Left renal pelvis (tissue), 4 donors: ENCODE measurements at regions not wholly inside any gene's neighbourhood (a gene's known extent, or its start where the extent isn't known, plus 50 kb on each side); places are given as distances from the start of the nearest gene placed in this dataset.
"Not testable (repeated sequence)": the region's sequence is repeated elsewhere in the genome, so short reads cannot be mapped to it uniquely, and the experiment has no call there.

ENCODE experiments used
- DNase-seq, 4 donors: peaks; one replicate each; pipeline ENCODE4 v3.0.0-alpha.2; 2013; ENCODE audit warnings: low read depth in 4 of 4, low spot score in 3 of 4

DNA sequence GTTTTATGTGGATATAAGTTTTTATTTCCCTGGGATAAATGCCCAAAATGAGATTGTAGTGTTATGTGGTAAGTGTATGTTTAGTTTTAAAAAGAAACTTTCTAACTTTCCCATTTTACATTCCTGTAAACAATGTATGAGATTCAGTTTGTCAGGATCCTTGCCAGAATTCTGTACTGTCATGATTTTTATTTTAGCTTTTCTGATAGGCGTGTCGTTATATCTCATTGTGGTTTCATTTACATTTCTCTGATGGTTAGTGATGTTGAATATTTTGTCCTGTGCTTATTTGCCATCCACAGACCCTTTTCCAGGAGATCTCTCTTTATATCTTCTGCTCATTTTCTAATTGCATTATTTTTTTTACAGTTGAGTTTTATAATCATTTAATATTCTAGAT lies 245.6 kb upstream of the CDH2 start:
- no peak for DNase-seq

DNA sequence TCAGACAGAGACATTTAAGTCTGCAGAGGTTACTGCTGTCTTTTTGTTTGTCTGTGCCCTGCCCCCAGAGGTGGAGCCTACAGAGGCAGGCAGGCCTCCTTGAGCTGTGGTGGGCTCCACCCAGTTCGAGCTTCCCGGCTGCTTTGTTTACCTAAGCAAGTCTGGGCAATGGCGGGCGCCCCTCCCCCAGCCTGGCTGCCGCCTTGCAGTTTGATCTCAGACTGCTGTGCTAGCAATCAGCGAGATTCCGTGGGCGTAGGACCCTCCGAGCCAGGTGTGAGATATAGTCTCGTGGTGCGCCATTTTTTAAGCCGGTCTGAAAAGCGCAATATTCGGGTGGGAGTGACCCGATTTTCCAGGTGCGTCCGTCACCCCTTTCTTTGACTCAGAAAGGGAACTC lies 245.0 kb upstream of the CDH2 start:
- DNase-seq = not testable (repeated sequence)

GRCh38 chr18:28412521-28412920 lies 235.6 kb upstream of the CDH2 start:
- DNase-seq = no peak

DNA sequence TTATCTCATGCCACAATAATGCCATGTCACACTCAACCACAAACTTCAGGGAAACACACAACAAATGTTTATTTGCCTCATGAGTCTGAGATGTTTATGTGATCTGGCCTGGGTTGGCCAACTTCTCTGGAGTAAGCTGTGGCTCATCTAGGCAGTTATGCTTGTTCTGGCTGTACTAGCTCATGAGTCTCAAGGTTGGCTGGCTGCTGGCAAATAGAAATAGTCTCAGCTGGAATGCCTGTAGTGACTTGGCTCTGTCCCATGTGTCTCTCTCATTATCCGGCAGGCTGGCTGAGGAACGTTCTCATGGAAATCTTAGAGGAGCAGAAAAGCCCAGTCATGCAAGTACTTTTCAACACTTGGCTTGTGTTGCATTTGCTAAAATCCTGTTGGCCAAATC lies 234.9 kb upstream of the CDH2 start:
- DNase-seq = no peak

GRCh38 chr18:28409811-28410210 lies 232.9 kb upstream of the CDH2 start:
- no peak for DNase-seq

DNA sequence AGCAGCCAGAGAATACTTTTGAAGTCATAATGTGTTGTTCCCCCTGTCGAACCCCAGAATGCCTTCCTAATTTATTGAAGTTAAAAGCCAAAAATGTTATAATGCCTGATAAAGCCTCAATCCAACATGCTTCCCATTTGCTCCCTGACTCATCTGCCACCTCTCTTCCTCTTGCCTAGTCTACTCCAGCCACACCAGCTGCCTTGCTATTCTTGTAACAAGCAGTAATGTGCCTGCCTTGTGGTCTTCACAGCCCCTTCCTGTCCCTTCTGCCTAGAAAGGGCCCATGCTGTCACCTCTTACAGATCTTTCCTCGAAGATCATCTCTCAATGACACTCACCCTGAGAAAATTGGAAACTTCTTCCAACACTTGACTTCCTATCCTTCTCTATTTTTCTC lies 231.6 kb upstream of the CDH2 start:
- DNase-seq = no peak

DNA sequence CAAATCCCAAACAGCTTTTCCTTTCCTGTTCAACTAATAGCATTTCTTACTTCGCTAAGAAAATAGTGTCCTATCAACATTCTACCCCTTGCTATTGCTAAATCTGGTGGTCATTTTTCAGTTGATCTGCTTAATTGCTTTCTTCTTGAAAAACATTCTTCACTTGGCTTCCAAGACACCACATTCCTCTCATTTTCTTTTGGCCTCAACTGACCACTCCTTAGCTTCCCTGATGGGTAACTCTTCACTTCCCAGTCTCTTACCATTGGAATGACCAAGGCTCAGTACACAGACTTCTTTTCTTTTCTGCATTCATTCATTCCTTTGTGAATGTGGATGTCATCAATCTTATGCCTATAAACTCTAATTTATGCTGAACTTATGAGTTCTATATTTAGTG lies 230.8 kb upstream of the CDH2 start:
- no peak for DNase-seq

DNA sequence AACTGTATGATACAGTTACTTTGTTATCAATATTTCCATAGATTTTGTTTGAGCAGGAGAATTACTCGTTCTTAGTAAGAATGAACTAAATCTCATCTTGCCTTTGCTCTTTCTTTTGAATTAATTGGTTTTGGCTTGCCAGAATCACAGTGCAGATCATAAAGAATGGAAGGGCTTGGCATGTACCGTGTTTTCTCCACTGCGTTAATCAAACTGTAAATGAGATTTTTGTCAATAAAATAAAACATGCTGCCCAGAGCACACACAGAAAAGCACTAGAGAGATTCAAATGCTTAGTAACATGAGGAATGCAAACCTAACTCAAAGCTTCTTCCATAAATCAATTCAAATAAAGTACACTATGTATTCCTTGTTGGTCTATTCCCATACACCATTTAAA lies 229.6 kb upstream of the CDH2 start:
- no peak for DNase-seq

- DNase-seq = no peak
Observed at GRCh38 chr18:28404694-28405093, 227.8 kb upstream of the CDH2 start.

GRCh38 chr18:28399781-28400362 lies 222.9 kb upstream of the CDH2 start:
- no peak for DNase-seq

DNA sequence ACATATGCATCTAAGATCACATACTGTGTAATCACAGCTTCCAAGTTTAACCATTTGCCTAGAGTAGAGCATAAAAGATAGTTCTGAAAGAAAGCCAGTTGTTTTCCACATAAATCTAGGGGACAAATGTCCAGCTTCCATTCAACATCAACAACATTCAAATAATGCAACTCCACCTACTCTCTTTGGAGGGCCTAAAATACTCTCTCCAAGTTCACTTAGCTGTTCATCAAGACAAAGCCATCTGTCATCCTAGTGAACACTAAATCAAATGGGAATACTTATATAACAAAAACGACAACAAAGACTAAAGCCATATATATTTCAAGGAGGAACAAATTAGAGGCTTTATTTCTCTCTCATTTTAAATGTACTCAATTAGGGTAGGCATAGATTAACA lies 221.5 kb upstream of the CDH2 start:
- DNase-seq = no peak

DNA sequence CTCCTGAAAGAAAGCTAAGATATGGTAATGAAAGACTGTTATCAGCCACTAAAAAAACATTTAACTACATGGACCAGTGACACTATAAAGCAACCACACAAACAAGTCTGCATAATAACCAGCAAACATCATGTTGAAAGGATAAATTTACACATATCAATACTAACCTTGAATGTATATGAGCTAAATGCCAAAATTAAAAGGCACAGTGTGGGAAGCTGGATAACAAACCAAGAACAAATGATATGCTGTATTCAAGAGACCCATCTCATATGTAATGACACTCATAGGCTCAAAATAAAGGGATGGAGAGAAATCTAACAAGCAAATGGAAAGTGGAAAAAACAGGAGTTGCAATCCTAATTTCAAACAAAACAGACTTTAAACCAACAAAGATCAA lies 213.1 kb upstream of the CDH2 start:
- DNase-seq = no peak

GRCh38 chr18:28382215-28382879 lies 205.4 kb upstream of the CDH2 start:
- DNase-seq = no peak

DNA sequence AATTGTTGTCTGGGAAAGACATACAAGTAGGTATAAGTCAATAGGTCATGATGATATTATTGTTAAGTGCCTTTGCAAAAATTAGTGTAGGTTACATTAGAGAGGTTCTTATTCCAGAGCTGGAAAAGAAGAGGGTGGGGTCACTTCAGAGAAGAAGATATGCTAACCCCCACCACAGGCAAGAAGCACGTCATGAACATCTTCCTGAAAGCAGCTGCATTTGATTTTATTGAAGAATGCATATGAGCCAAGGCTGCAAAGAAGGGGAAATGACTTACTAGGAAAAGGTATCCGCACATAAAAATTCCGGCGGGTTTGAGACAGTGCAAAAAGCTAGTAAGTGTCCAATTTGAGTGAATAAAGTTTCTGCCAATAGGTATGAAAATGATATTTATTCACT lies 195.3 kb upstream of the CDH2 start:
- DNase-seq = no peak

- DNase-seq = no peak
Observed at GRCh38 chr18:28366676-28367075, 189.7 kb upstream of the CDH2 start.

DNA sequence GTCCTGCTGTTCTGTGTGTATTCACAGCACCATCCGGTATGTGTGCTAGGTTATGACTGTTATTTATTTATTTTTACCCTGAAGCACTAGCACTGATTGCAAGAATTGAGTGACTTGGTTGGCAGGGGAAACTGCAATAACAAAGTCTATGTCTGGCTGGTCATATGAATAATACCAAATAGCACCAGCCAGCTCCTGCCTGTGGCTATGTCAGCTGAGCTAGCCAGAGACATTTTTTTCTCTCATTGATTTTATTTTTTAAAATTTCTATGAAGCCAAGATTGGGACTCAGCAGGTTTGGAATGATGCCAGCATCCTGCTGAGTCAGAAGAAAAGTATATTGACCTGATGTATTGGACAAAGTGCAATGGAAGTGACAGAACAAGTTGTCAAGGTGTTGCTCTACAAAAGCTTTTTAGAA lies 188.5 kb upstream of the CDH2 start:
- DNase-seq = no peak

GRCh38 chr18:28363124-28363523 lies 186.2 kb upstream of the CDH2 start:
- no peak for DNase-seq

DNA sequence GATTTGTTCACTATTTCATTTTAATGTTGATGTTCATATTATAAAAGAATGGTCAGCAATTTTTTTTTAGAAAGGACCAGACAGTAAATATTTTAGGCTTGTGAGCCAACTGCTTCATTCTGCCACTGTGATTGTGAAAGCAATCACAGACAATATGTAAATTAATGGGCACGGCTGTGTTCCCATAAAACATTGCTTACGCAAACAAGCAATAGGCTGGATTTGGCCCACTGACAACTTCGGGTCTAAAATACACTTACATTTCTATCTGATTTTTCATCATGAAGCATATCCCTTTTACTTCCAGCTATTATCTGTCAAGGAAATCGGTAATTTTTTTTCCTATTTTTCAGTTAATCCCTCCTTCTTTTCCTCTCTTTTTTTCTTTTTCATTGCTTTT lies 182.2 kb upstream of the CDH2 start:
- no peak for DNase-seq

DNA sequence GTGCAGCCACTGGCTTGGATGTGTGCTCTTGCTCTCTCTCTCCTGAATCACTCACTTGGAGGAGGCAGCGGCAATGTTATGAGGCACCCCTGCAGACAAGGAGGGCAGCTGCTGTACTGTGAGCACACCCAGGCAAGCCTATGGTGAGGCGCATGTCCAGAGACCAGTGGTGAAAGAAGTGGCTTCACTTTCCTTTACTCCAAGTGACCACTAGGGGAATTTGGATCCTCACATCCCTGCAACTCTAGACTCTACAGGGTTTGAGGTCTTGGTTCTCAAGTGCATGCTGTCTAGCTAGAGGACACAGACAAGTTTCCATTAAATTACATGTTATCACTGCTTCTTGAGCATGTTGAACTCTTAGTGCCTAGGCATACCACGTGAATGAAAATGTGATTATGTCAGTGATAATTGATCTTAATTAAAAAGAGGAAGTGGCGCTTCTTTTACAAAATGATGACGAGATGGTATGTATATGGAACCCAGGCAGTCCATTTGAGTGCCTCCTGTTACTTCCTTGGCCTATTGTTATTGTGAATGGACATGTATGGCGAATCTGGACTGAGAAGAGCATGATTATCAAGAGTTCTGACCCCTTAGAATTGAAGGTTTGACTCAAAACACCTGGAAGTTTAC lies 181.0 kb upstream of the CDH2 start:
- no peak for DNase-seq

GRCh38 chr18:28350821-28351220 lies 173.9 kb upstream of the CDH2 start:
- no peak for DNase-seq

GRCh38 chr18:28342231-28342630 lies 165.3 kb upstream of the CDH2 start:
- DNase-seq = no peak

- no peak for DNase-seq
Observed at GRCh38 chr18:28338316-28338715, 161.4 kb upstream of the CDH2 start.
